ENCODE measurements at regions not wholly inside any gene's neighbourhood (a gene's known extent, or its start where the extent isn't known, plus 50 kb on each side); places are given as distances from the start of the nearest gene placed in this dataset.

- no peaks in the 10 kb centered on the region for H3K36me3 ChIP-seq (replicated peaks; ENCODE audit: insufficient read depth, low read depth)
- 65% methylated on average over 2 of the region's 2 CpGs for WGBS (ENCODE audit: low lambda C conversion rate, missing lambda C conversion rate)
- H3K4me3 ChIP-seq: no peak overlapping the region
- no peaks in the 10 kb centered on the region for H3K9me3 ChIP-seq (ENCODE audit: low read depth)
- H2AFZ ChIP-seq: no peak overlapping the region
- no peaks in the 10 kb centered on the region for H4K20me1 ChIP-seq (ENCODE audit: insufficient read depth, poor library complexity, severe bottlenecking)
- TF ChIP-seq EZH2phosphoT487 (IDR thresholded peaks at IDR 0.05; ENCODE audit: low read depth, severe bottlenecking, unreplicated experiment) (no peak), EZH2 (IDR thresholded peaks at IDR 0.05; ENCODE audit: borderline replicate concordance) (no peak)
- TF ChIP-seq, protein P1, sequence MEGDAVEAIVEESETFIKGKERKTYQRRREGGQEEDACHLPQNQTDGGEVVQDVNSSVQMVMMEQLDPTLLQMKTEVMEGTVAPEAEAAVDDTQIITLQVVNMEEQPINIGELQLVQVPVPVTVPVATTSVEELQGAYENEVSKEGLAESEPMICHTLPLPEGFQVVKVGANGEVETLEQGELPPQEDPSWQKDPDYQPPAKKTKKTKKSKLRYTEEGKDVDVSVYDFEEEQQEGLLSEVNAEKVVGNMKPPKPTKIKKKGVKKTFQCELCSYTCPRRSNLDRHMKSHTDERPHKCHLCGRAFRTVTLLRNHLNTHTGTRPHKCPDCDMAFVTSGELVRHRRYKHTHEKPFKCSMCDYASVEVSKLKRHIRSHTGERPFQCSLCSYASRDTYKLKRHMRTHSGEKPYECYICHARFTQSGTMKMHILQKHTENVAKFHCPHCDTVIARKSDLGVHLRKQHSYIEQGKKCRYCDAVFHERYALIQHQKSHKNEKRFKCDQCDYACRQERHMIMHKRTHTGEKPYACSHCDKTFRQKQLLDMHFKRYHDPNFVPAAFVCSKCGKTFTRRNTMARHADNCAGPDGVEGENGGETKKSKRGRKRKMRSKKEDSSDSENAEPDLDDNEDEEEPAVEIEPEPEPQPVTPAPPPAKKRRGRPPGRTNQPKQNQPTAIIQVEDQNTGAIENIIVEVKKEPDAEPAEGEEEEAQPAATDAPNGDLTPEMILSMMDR (IDR thresholded peaks at IDR 0.05; ENCODE audit: poor library complexity): no peak
- no peaks in the 10 kb centered on the region for H3K9me2 ChIP-seq (replicated peaks; ENCODE audit: insufficient read depth)
- H3K4me2 ChIP-seq: no peak overlapping the region
- no peaks in the 10 kb centered on the region for H3K27me3 ChIP-seq
- H3K4me1 ChIP-seq (ENCODE audit: insufficient read depth): no peaks in the 10 kb centered on the region
- no peaks in the 10 kb centered on the region for H3K79me2 ChIP-seq
- no peak for DNase-seq (ENCODE audit: low spot score)
- no peak overlapping the region for H3K27ac ChIP-seq
These were observed 262.6 kb upstream of the TMTC1 start for GRCh38 chr12:30046376-30046775.

- H2AFZ ChIP-seq: no peak overlapping the region
- no peak for DNase-seq (ENCODE audit: low spot score)
- H3K27me3 ChIP-seq: no peaks in the 10 kb centered on the region
- H3K4me1 ChIP-seq (ENCODE audit: insufficient read depth): no peaks in the 10 kb centered on the region
- H3K9me2 ChIP-seq (replicated peaks; ENCODE audit: insufficient read depth): no peaks in the 10 kb centered on the region
- no peaks in the 10 kb centered on the region for H3K9me3 ChIP-seq (ENCODE audit: low read depth)
- H3K4me3 ChIP-seq: no peak overlapping the region
- no peaks in the 10 kb centered on the region for H3K79me2 ChIP-seq
- H3K36me3 ChIP-seq (replicated peaks; ENCODE audit: insufficient read depth, low read depth): no peaks in the 10 kb centered on the region
- no peak overlapping the region for H3K4me2 ChIP-seq
- WGBS (ENCODE audit: low lambda C conversion rate, missing lambda C conversion rate): 68% methylated on average over 1 of the region's 1 CpG
- H3K27ac ChIP-seq: no peak overlapping the region
- no peaks in the 10 kb centered on the region for H4K20me1 ChIP-seq (ENCODE audit: insufficient read depth, poor library complexity, severe bottlenecking)
- TF ChIP-seq, protein P1 (IDR thresholded peaks at IDR 0.05; ENCODE audit: poor library complexity): no peak
- TF ChIP-seq EZH2 (IDR thresholded peaks at IDR 0.05; ENCODE audit: borderline replicate concordance): no peak
- TF ChIP-seq EZH2phosphoT487 (IDR thresholded peaks at IDR 0.05; ENCODE audit: low read depth, severe bottlenecking, unreplicated experiment): no peak
These were observed 261.4 kb upstream of the TMTC1 start for GRCh38 chr12:30045171-30045570.

- Histone ChIP-seq H3K9me2 (replicated peaks; ENCODE audit: insufficient read depth) (no peaks in the 10 kb centered on the region), H3K9me3 (ENCODE audit: low read depth) (no peaks in the 10 kb centered on the region), H3K36me3 (replicated peaks; ENCODE audit: insufficient read depth, low read depth) (no peaks in the 10 kb centered on the region), H3K79me2 (no peaks in the 10 kb centered on the region), H3K4me2 (no peak overlapping the region), H4K20me1 (ENCODE audit: insufficient read depth, poor library complexity, severe bottlenecking) (no peaks in the 10 kb centered on the region), H3K27ac (no peak overlapping the region), H3K4me3 (no peak overlapping the region), H3K4me1 (ENCODE audit: insufficient read depth) (no peaks in the 10 kb centered on the region), H2AFZ (no peak overlapping the region), H3K27me3 (no peaks in the 10 kb centered on the region)
- DNase-seq (ENCODE audit: low spot score): no peak
- 59% methylated on average over 4 of the region's 4 CpGs for WGBS (ENCODE audit: low lambda C conversion rate, missing lambda C conversion rate)
- TF ChIP-seq, protein P1 (IDR thresholded peaks at IDR 0.05; ENCODE audit: poor library complexity): no peak
- TF ChIP-seq EZH2 (IDR thresholded peaks at IDR 0.05; ENCODE audit: borderline replicate concordance) (no peak), EZH2phosphoT487 (IDR thresholded peaks at IDR 0.05; ENCODE audit: low read depth, severe bottlenecking, unreplicated experiment) (no peak)
These were observed 260.5 kb upstream of the TMTC1 start for GRCh38 chr12:30044206-30044605.
